ENCODE measurements at regions not wholly inside any gene's neighbourhood (a gene's known extent, or its start where the extent isn't known, plus 50 kb on each side); places are given as distances from the start of the nearest gene placed in this dataset.
"Not testable (repeated sequence)": the region's sequence is repeated elsewhere in the genome, so short reads cannot be mapped to it uniquely, and the experiment has no call there.

- DNase-seq: no peak
Observed at GRCh38 chr3:70620956-70621355, 308.5 kb upstream of the MDFIC2 start.

GRCh38 chr3:70620367-70620766, 307.9 kb upstream of the MDFIC2 start:
- no peak for DNase-seq

GRCh38 chr3:70618151-70618550, 305.7 kb upstream of the MDFIC2 start:
- DNase-seq: no peak

GRCh38 chr3:70617349-70617748, 304.9 kb upstream of the MDFIC2 start:
- DNase-seq: not testable (repeated sequence)

GRCh38 chr3:70615286-70615685, 302.8 kb upstream of the MDFIC2 start:
- DNase-seq: no peak

- no peak for DNase-seq
Observed at GRCh38 chr3:70614111-70614510, 301.7 kb upstream of the MDFIC2 start.

- DNase-seq: no peak
Observed at GRCh38 chr3:70612920-70613319, 300.5 kb upstream of the MDFIC2 start.

GRCh38 chr3:70611667-70612277, 299.3 kb upstream of the MDFIC2 start:
- DNase-seq: not testable (repeated sequence)

- no peak for DNase-seq
Observed at GRCh38 chr3:70608434-70608833, 296.0 kb upstream of the MDFIC2 start.

- DNase-seq: no peak
Observed at GRCh38 chr3:70607469-70607868, 295.0 kb upstream of the MDFIC2 start.

- no peak for DNase-seq
Observed at GRCh38 chr3:70606018-70606417, 293.6 kb upstream of the MDFIC2 start.

- DNase-seq: no peak
Observed at GRCh38 chr3:70603103-70603502, 290.7 kb upstream of the MDFIC2 start.

GRCh38 chr3:70597312-70597711, 284.9 kb upstream of the MDFIC2 start:
- no peak for DNase-seq

GRCh38 chr3:70583682-70584081, 271.2 kb upstream of the MDFIC2 start:
- no peak for DNase-seq

GRCh38 chr3:70582803-70583202, 270.4 kb upstream of the MDFIC2 start:
- no peak for DNase-seq

GRCh38 chr3:70580021-70580420, 267.6 kb upstream of the MDFIC2 start:
- DNase-seq: no peak

- DNase-seq: no peak
Observed at GRCh38 chr3:70571696-70572095, 259.3 kb upstream of the MDFIC2 start.

- no peak for DNase-seq
Observed at GRCh38 chr3:70570584-70570983, 258.1 kb upstream of the MDFIC2 start.

GRCh38 chr3:70568626-70569025, 256.2 kb upstream of the MDFIC2 start:
- no peak for DNase-seq

- no peak for DNase-seq
Observed at GRCh38 chr3:70565861-70566260, 253.4 kb upstream of the MDFIC2 start.

- no peak for DNase-seq
Observed at GRCh38 chr3:70564552-70564951, 252.1 kb upstream of the MDFIC2 start.

GRCh38 chr3:70561796-70562195, 249.4 kb upstream of the MDFIC2 start:
- no peak for DNase-seq

GRCh38 chr3:70558956-70559355, 246.5 kb upstream of the MDFIC2 start:
- DNase-seq: no peak

- DNase-seq: no peak
Observed at GRCh38 chr3:70557976-70558375, 245.5 kb upstream of the MDFIC2 start.

GRCh38 chr3:70556056-70556455, 243.6 kb upstream of the MDFIC2 start:
- no peak for DNase-seq

- no peak for DNase-seq
Observed at GRCh38 chr3:70554170-70554569, 241.7 kb upstream of the MDFIC2 start.

Data from NCI-H510A (cell line).